Lung (tissue), 11 donors: ENCODE measurements at regions not wholly inside any gene's neighbourhood (a gene's known extent, or its start where the extent isn't known, plus 50 kb on each side); places are given as distances from the start of the nearest gene placed in this dataset.

Experiments
- ATAC-seq: fragments of 200-7000 bp; cut with Tn5 transposase; one replicate; pipeline ENCODE4 v1.9.1; 2020; ENCODE audit warnings: moderate number of reproducible peaks; ENCODE audit not compliant: insufficient read depth, low FRiP score
- DNase-seq, 3 donors: peaks; one replicate each; pipeline ENCODE4 v3.0.0-alpha.2; 2013 to 2017
- H3K27ac ChIP-seq, 2 donors: one replicate each; pipeline ENCODE4 v1.5.1; 2013; ENCODE audit warnings: mild to moderate bottlenecking in 2 of 2, moderate library complexity in 2 of 2, control low read depth in 1 of 2, inconsistent platforms in 1 of 2, low read depth in 1 of 2, low read length in 1 of 2
- H3K27me3 ChIP-seq, 3 donors: one replicate each; pipeline ENCODE4 v1.5.1; 2013; ENCODE audit warnings: low read length in 2 of 3; ENCODE audit not compliant: control insufficient read depth in 3 of 3, insufficient read depth in 3 of 3
- H3K36me3 ChIP-seq, 4 donors: one replicate each; pipeline ENCODE4 v1.5.1; 2013; ENCODE audit warnings: low read length in 4 of 4, mild to moderate bottlenecking in 1 of 4, moderate library complexity in 1 of 4; ENCODE audit not compliant: control insufficient read depth in 4 of 4, insufficient read depth in 4 of 4
- H3K4me1 ChIP-seq, 5 donors: one replicate each; pipeline ENCODE4 v1.5.1; 2013; ENCODE audit warnings: low read length in 5 of 5, mild to moderate bottlenecking in 2 of 5, moderate library complexity in 1 of 5; ENCODE audit not compliant: control insufficient read depth in 5 of 5, insufficient read depth in 5 of 5
- H3K4me3 ChIP-seq: one replicate; pipeline ENCODE4 v1.5.1; 2013; ENCODE audit warnings: mild to moderate bottlenecking, control low read depth, moderate library complexity
- H3K9ac ChIP-seq, 2 donors: one replicate each; pipeline ENCODE4 v1.5.1; 2013; ENCODE audit warnings: low read length in 2 of 2, control low read depth in 1 of 2; ENCODE audit not compliant: insufficient read depth in 1 of 2
- H3K9me3 ChIP-seq, 4 donors: one replicate each; pipeline ENCODE4 v1.5.1; 2013; ENCODE audit warnings: low read length in 3 of 4, mild to moderate bottlenecking in 1 of 4, moderate library complexity in 1 of 4; ENCODE audit not compliant: control insufficient read depth in 4 of 4, insufficient read depth in 3 of 4
- CTCF ChIP-seq: IDR thresholded peaks from 2 replicates; pipeline ENCODE4 v1.5.1; 2012; ENCODE audit warnings: mild to moderate bottlenecking; ENCODE audit errors: control extremely low read depth, extremely low read depth
- WGBS, 2 donors: extraction: QIAGEN DNeasy Blood & Tissue Kit; methylation state at CpG; one replicate each; pipeline ENCODE4 v1.1.7; 2013; 5-methylcytosine and 5-hydroxymethylcytosine counted together
- donor health status: control.
- donor health status: control.
- donor health status: Bipolar disorder and iron deficiency.
- donor health status: healthy.
- donor health status: DM: yes; HTN: yes; CAD: no.

- DNase-seq (no peak), ATAC-seq (no peak)
- no peaks in the 10 kb centered on the region for H3K36me3 ChIP-seq
- H3K9ac ChIP-seq: no peak overlapping the region
- H3K4me1 ChIP-seq: no peaks in the 10 kb centered on the region
- H3K9me3 ChIP-seq: no peaks in the 10 kb centered on the region
- no peak overlapping the region for H3K27ac ChIP-seq
- no peak overlapping the region for H3K4me3 ChIP-seq
- TF ChIP-seq CTCF: no peak
- 72 to 73% methylated on average over 1 of the region's 1 CpG for WGBS, 2 donors
- H3K27me3 ChIP-seq: peaks cover 0 to 17% (median 0%) of the 10 kb centered on the region in 3 donors
Measured at GRCh38 chrX:95919605-95920004, 765.0 kb upstream of the DIAPH2 start.

GRCh38 chrX:95945528-95945927 is 739.1 kb upstream of the DIAPH2 start:
- ATAC-seq (no peak), DNase-seq (no peak)
- WGBS, 2 donors: 80 to 88% methylated on average over 2 of the region's 2 CpGs
- no peak overlapping the region for H3K27ac ChIP-seq
- H3K4me3 ChIP-seq: no peak overlapping the region
- no peaks in the 10 kb centered on the region for H3K9me3 ChIP-seq
- no peak overlapping the region for H3K9ac ChIP-seq
- H3K4me1 ChIP-seq: no peaks in the 10 kb centered on the region
- no peaks in the 10 kb centered on the region for H3K36me3 ChIP-seq
- no peak for TF ChIP-seq CTCF
- peaks cover 0 to 14% (median 13%) of the 10 kb centered on the region in 3 donors for H3K27me3 ChIP-seq

- TF ChIP-seq CTCF: no peak
- Histone ChIP-seq H3K9me3 (no peaks in the 10 kb centered on the region), H3K27me3 (peaks cover 0 to 17% (median 15%) of the 10 kb centered on the region in 3 donors), H3K27ac (no peak overlapping the region), H3K4me1 (peaks cover 0 to 5% (median 0%) of the 10 kb centered on the region in 5 donors), H3K9ac (no peak overlapping the region), H3K36me3 (no peaks in the 10 kb centered on the region), H3K4me3 (no peak overlapping the region)
- DNase-seq (no peak), ATAC-seq (no peak)
- WGBS, 2 donors: 51 to 62% methylated on average over 2 of the region's 2 CpGs
Measured at GRCh38 chrX:95949588-95949987, 735.1 kb upstream of the DIAPH2 start.

- TF ChIP-seq CTCF: no peak
- peaks cover 0 to 17% (median 15%) of the 10 kb centered on the region in 3 donors for H3K27me3 ChIP-seq
- H3K36me3 ChIP-seq: no peaks in the 10 kb centered on the region
- no peak overlapping the region for H3K9ac ChIP-seq
- H3K4me3 ChIP-seq: no peak overlapping the region
- peaks cover 0 to 5% (median 0%) of the 10 kb centered on the region in 5 donors for H3K4me1 ChIP-seq
- no peaks in the 10 kb centered on the region for H3K9me3 ChIP-seq
- ATAC-seq (no peak), DNase-seq (no peak)
- 76 to 93% methylated on average over 1 of the region's 1 CpG for WGBS, 2 donors
- H3K27ac ChIP-seq: no peak overlapping the region
Measured at GRCh38 chrX:95950679-95951078, 734.0 kb upstream of the DIAPH2 start.
